ENCODE measurements at regions not wholly inside any gene's neighbourhood (a gene's known extent, or its start where the extent isn't known, plus 50 kb on each side); places are given as distances from the start of the nearest gene placed in this dataset.

DNA sequence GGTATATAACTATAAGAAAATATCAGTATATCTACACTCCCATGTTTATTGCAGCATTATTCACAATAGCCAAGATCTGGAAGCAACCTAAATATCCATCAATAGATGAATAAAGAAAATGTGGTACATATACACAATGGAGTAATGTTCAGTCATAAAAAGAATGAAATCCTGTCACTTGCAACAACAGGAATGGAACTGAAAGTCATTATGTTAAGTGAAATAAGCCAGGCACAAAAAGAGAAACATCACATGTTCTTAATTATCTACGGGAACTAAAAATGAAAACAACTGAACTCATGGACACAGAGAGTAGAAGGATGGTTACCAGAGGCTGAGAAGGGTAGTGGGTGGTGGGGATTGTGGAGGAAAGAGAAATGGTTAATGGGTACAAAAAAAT is 665.2 kb downstream of the TBC1D4 start:
- no peak overlapping the region for H3K4me3 ChIP-seq (ENCODE audit: low read length)
- TF ChIP-seq CTCF (conservative IDR thresholded peaks at IDR 0.05; ENCODE audit: low read depth, low read length), result no peak
- DNase-seq (ENCODE audit: low read depth), result no peak

DNA sequence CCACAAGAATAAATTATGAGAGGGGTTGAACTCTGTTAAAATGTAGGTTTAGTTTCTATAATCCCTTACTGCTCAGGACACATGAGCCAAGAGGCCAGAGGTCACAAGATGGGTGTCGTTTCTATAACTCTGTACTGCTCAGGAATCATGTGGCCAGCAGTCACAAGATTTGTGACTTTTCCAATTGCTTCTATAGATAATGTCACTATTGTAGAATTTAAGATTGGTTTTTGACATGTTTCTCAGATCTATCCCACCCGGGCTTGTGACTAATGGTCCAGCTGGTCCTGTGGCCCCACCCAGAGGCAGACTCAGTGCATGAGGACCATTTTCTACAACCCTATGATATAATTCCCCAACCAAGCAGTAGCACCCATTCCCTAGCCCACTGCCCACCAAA is 662.0 kb upstream of the KLF12 start:
- no peak overlapping the region for H3K4me3 ChIP-seq (ENCODE audit: low read length)
- TF ChIP-seq CTCF (conservative IDR thresholded peaks at IDR 0.05; ENCODE audit: low read depth, low read length), result no peak
- DNase-seq (ENCODE audit: low read depth), result no peak

DNA sequence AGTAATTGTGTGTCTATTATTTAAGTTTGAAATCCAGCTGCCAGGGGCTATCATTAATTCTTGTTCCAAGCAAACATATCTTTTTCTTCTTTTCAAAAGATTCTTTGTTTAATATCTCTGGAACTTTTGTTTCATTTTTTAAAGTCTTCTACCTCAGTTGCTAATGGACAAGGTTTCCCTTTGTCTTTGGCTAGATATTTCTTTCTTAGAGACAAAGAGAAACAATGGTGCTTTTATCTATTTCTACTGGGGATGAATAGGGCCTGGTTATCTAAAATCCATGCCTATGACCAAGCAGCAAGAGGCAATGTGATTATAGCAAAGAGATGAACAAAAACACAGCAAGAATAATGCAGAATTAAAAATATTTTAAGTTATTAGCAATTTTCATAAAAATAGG is 661.3 kb upstream of the KLF12 start:
- no peak for TF ChIP-seq CTCF (conservative IDR thresholded peaks at IDR 0.05; ENCODE audit: low read depth, low read length)
- H3K4me3 ChIP-seq (ENCODE audit: low read length), result no peak overlapping the region
- no peak for DNase-seq (ENCODE audit: low read depth)

DNA sequence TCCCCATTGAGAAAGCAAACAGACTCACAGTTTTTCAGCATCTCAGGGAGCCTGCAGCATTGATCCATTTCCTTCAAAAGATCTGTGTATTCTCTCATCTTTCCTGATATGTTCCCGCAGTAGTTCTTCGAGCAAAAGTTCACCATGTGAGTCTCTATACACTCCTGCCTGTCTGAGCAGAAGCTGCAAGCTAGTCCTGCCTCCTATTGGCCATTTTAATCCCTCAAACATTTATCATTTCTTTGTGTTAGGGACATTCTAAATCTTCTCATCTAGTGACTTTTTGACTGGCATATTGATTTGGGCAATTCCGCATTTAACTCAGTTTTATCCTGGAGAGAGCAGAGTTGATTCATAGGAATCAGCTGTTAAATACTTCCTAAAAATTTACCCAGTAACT is 660.4 kb upstream of the KLF12 start:
- H3K4me3 ChIP-seq (ENCODE audit: low read length), result no peak overlapping the region
- TF ChIP-seq CTCF (conservative IDR thresholded peaks at IDR 0.05; ENCODE audit: low read depth, low read length), result peak; percentile 16
- DNase-seq (ENCODE audit: low read depth), result no peak

DNA sequence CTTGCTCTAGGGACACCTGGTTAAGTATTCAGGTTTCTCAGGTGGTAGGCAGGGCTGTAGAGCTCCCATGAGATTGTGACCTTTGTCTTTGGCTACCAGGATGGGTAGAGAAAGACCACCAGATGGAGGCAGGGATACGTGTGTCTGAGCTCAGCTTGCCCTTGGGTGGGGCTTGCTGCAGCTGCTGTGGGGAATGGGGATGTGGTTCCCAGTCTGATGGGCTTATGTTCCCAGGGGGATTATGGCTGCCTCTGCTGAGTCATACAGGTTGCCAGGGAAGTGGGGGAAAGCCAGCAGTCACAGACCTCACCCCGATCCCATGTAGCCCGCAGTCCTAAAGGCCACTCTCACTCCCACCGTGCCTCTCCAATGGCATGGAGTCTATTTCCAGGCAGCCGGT is 659.9 kb upstream of the KLF12 start:
- H3K4me3 ChIP-seq (ENCODE audit: low read length), result no peak overlapping the region
- TF ChIP-seq CTCF (conservative IDR thresholded peaks at IDR 0.05; ENCODE audit: low read depth, low read length), result peak; percentile 6
- peak; percentile 46 for DNase-seq (ENCODE audit: low read depth)

- no peak overlapping the region for H3K4me3 ChIP-seq (ENCODE audit: low read length)
- no peak for DNase-seq (ENCODE audit: low read depth)
- TF ChIP-seq CTCF (conservative IDR thresholded peaks at IDR 0.05; ENCODE audit: low read depth, low read length), result no peak
These were observed 650.8 kb upstream of the KLF12 start for GRCh38 chr13:74784959-74785358.

DNA sequence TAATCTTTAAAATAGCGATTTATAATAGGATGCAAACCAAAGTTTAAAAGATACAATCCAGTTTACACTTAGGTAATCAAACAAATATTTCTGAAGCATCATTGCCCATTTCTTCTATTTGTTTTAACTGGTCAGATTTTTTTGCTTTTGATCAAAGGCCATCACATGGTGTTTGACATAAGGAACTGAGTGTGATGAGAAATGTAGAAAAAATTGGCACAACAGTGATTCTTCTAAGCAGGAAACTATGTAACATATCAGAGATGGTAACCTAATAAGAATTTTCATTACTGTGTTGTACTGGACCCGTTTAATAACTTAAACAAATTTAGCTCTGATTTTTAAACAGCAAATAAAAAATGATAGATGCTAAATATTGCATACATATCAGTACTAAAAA is 644.7 kb upstream of the KLF12 start:
- DNase-seq (ENCODE audit: low read depth), result no peak
- H3K4me3 ChIP-seq (ENCODE audit: low read length), result no peak overlapping the region
- no peak for TF ChIP-seq CTCF (conservative IDR thresholded peaks at IDR 0.05; ENCODE audit: low read depth, low read length)

Data from retinal pigment epithelial cell (primary cell).